HuH-7.5 (cell line): ENCODE measurements at regions not wholly inside any gene's neighbourhood (a gene's known extent, or its start where the extent isn't known, plus 50 kb on each side); places are given as distances from the start of the nearest gene placed in this dataset.
"Not testable (repeated sequence)": the region's sequence is repeated elsewhere in the genome, so short reads cannot be mapped to it uniquely, and the experiment has no call there.

ENCODE experiments used
- DNase-seq: peaks from one replicate; pipeline ENCODE4 v3.0.0; 2011; ENCODE audit warnings: low spot score

- DNase-seq: no peak
These were observed 79.8 kb downstream of the ZNF92 start for GRCh38 chr7:65453341-65454030.

DNA sequence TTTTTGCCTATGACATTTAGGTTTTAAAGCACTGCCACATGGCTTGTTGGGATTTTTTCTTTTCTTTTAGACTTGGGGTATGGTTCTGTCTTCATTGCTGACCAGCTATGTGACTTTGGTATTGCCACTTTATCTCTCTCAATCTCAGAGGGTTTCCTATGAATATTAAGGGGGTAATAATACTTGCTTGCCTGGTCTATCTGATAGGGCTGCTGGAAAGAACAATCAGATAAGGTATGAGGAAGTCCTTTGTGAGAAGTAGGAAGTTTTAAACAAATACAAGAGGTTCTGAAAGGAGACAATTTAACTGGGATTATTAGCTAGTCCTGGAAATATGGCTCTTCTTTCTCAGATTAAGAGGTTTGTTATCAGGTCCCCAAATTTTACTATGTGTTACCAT is 80.8 kb downstream of the ZNF92 start:
- no peak for DNase-seq

DNA sequence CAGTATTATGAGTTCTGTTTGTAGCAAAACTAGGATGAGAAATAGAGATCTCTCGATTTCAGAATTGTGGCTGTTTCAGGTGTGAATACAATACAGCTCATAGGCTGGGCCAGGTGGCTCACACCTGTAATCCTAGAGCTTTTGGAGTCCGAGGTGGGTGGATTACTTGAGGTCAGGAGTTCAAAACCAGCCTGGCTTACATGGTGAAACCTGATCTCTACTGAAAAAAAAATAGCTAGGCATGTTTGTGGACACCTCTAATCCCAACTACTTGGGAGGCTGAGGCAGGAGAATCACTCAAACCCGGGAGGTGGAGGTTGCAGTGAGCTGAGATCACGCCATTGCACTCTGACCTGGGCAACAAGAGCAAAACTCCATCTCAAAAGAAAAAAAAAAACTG is 81.4 kb downstream of the ZNF92 start:
- not testable (repeated sequence) for DNase-seq

GRCh38 chr7:65457705-65458104 is 84.0 kb downstream of the ZNF92 start:
- no peak for DNase-seq

GRCh38 chr7:65459438-65459837 is 85.8 kb downstream of the ZNF92 start:
- DNase-seq: no peak

GRCh38 chr7:65462148-65462716 is 88.6 kb downstream of the ZNF92 start:
- no peak for DNase-seq

DNA sequence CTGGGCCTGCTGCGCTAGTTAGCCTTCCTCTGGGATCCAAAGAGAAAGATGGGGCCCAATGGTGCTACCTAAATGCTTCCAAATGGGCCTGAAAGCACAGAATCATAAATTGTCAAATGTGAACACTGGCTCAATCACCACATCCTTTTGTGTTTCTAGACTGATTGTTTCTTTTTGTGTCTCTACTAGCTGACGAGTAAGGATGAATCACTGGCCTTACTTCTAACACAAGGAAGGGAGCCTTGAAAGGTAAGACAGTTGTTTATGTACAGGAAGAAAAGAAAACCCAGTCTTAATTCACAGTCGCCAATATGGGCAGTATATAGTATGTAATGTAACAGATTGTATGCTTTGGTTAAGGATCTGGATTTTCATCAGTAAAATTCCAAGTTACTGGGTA is 89.5 kb downstream of the ZNF92 start:
- no peak for DNase-seq

GRCh38 chr7:65469919-65470558 is 96.4 kb downstream of the ZNF92 start:
- DNase-seq: not testable (repeated sequence)

GRCh38 chr7:65471587-65471986 is 97.9 kb downstream of the ZNF92 start:
- DNase-seq: no peak

DNA sequence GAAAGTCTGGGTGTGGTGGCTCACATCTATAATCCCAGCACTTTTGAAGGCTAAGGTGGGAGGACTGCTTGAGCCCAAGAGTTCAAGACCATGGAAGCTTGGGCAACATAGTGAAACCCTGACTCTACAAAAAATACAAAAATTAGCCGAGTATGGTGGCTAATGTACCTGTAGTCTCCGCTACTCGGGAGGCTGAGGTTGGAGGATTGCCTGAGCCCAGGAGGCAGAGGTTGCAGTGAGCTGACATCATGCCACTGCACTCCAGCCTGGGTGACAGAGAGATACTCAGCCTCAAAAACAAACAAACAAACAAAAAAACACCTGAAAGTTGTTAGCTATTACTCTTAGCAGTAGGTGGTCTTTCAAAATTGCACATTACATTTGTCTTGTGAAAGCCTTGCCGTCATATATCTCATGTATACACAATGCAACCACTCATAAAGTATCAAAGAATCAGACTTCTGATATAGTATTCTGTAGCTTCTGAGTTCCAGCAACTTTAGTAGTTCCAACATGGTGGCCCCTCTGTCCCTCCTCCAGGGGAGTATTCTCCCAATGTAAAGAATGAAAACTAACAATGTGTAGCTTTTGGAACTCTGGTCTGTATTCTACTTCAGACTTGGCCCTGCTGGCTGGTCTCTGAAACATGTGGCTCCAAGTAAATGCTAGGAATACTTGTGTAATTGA is 101.5 kb downstream of the ZNF92 start:
- DNase-seq: no peak

- DNase-seq: no peak
These were observed 102.2 kb downstream of the ZNF92 start for GRCh38 chr7:65475734-65476319.

GRCh38 chr7:65477326-65477725 is 103.7 kb downstream of the ZNF92 start:
- peak; percentile 33 for DNase-seq

DNA sequence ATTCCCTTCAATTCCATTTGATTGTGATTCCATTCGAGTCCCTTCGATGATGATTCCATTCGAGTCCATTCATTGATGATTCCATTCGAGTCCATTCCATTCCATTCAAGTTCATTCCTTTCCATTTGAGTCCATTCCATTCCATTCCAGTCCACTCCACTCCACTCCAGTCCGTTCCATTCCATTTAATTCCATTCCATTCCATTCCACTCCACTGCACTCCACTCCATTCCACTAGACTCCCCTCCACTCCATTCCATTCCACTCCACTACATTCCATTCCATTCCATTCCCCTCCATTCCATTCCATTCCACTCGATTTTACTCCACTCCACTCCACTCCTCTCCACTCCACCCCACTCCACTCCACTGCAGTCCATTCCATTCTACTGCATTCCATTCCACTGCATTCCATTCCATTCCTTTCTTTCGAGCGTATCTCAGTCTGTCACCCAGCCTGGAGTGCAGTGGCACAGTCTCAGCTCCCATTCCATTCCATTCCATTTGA is 115.7 kb downstream of the ZNF92 start:
- no peak for DNase-seq

- not testable (repeated sequence) for DNase-seq
These were observed 123.0 kb downstream of the ZNF92 start for GRCh38 chr7:65496697-65497096.

- no peak for DNase-seq
These were observed 129.9 kb downstream of the ZNF92 start for GRCh38 chr7:65503434-65504152.

- DNase-seq: not testable (repeated sequence)
These were observed 131.1 kb downstream of the ZNF92 start for GRCh38 chr7:65504504-65505319.

DNA sequence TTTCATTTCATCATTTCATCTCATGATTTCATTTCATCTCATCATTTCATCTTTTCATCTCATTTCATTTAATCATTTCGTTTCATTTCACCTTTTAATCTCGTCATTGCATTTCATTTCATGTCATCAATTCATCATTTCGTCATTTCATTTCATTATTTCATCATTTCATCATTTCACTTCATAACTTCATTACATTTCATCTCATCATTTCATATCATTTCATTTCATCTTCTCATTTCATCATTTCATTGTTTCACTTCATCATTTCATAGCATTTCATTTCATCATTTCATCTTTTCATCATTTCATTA is 131.6 kb downstream of the ZNF92 start:
- DNase-seq: not testable (repeated sequence)

DNA sequence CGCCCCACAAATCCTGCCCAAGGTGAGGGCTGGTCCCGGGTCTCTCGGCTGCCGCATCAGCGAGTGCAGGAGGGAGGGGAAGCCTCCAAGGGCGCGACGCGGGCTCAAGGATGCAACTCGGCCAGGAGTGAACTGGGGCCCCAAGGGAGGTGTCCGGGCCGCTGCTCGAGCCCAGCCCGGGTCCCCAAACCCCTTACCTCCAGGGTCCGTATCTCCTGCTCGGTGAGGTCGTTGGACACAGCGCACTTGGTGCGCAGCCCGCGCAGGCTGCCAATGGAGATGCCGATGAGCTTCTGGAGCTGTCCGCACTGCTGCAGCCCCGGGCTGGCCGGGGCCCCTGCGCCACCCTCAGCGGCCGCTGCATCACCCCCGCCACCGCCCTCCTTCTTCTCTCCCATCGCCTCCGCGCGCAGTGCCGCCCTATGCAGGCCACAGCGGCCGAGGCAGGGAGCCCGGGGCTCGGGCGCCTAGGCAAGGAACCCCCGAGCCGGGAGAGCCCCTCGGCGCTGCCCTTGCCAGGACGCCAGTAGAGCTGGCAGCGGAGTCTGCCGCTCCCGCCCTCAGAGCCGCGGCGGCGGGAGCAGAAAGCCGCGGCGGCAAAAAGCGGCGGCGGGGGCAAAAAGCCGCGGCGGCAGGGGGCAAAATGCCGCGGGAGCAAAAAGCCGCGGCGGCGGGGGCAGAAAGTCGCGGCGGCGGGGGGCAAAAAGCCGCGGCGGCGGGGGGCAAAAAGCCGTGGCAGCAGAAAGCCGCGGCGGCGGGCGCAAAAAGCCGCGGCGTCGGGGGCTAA is 135.1 kb downstream of the ZNF92 start:
- not testable (repeated sequence) for DNase-seq

GRCh38 chr7:65509368-65510186 is 135.9 kb downstream of the ZNF92 start:
- peak; percentile 2 for DNase-seq
